ENCODE measurements at regions not wholly inside any gene's neighbourhood (a gene's known extent, or its start where the extent isn't known, plus 50 kb on each side); places are given as distances from the start of the nearest gene placed in this dataset.

DNA sequence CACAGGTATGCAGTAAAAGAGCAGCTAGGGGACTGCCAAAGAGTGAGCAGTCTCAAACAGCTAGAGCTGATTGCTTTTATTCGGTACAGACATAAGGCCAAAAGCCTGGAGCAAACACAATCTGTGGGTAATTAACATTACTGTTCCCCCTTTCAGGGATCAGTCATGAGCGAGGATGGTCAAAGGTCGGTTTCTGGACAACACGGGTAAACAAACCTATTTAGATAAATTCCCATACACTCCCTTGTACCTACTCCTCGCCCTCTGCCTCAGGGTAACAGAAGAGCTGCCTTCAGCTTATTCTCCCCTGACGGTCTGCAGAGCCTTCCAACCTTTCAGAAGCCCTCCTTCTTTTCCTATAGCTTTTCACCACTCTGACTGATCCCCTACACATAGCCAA, 586.0 kb downstream of the SUCLG1 start:
- H3K4me3 ChIP-seq = no peak overlapping the region
- WGBS, 4 donors = 80 to 90% (median 86%) methylated on average over 6 of the region's 6 CpGs
- peaks cover 0 to 6% (median 0%) of the 10 kb centered on the region in 12 donors for H3K9me3 ChIP-seq
- H3K36me3 ChIP-seq = no peaks in the 10 kb centered on the region
- TF ChIP-seq, protein P1, sequence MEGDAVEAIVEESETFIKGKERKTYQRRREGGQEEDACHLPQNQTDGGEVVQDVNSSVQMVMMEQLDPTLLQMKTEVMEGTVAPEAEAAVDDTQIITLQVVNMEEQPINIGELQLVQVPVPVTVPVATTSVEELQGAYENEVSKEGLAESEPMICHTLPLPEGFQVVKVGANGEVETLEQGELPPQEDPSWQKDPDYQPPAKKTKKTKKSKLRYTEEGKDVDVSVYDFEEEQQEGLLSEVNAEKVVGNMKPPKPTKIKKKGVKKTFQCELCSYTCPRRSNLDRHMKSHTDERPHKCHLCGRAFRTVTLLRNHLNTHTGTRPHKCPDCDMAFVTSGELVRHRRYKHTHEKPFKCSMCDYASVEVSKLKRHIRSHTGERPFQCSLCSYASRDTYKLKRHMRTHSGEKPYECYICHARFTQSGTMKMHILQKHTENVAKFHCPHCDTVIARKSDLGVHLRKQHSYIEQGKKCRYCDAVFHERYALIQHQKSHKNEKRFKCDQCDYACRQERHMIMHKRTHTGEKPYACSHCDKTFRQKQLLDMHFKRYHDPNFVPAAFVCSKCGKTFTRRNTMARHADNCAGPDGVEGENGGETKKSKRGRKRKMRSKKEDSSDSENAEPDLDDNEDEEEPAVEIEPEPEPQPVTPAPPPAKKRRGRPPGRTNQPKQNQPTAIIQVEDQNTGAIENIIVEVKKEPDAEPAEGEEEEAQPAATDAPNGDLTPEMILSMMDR (IDR thresholded peaks at IDR 0.05) = no peak
- no peak for TF ChIP-seq POLR2A (IDR thresholded peaks at IDR 0.05)
- no peaks in the 10 kb centered on the region for H3K27me3 ChIP-seq
- ATAC-seq = no peak
- intact Hi-C loops (cut with DNase I) = no loop called here
- H3K27ac ChIP-seq = no peak overlapping the region
- no peaks in the 10 kb centered on the region for H3K4me1 ChIP-seq
- no peak for DNase-seq

- no peak for DNase-seq
- whole genome bisulfite sequencing, 4 donors = 90 to 94% (median 93%) methylated on average over 3 of the region's 3 CpGs
- Histone ChIP-seq H3K27ac (no peak overlapping the region), H3K4me3 (no peak overlapping the region), H3K27me3 (no peaks in the 10 kb centered on the region), H3K36me3 (no peaks in the 10 kb centered on the region), H3K9me3 (no peaks in the 10 kb centered on the region), H3K4me1 (no peaks in the 10 kb centered on the region)
- ATAC-seq = no peak
- no peak for TF ChIP-seq POLR2A (IDR thresholded peaks at IDR 0.05)
- TF ChIP-seq, protein P1 (IDR thresholded peaks at IDR 0.05) = no peak
- intact Hi-C loops (cut with DNase I) = no loop called here
Measured at GRCh38 chr2:83866211-83866610, 592.9 kb downstream of the SUCLG1 start.

GRCh38 chr2:83862600-83862999, 596.5 kb downstream of the SUCLG1 start:
- Histone ChIP-seq H3K36me3 (no peaks in the 10 kb centered on the region), H3K27me3 (no peaks in the 10 kb centered on the region), H3K4me1 (no peaks in the 10 kb centered on the region), H3K9me3 (no peaks in the 10 kb centered on the region), H3K27ac (no peak overlapping the region), H3K4me3 (no peak overlapping the region)
- TF ChIP-seq POLR2A (IDR thresholded peaks at IDR 0.05) = no peak
- TF ChIP-seq, protein P1 (IDR thresholded peaks at IDR 0.05) = no peak
- DNase-seq = no peak
- 77 to 83% (median 80%) methylated on average over 2 of the region's 2 CpGs for WGBS, 4 donors
- no peak for ATAC-seq
- intact Hi-C loops (cut with DNase I) = no loop called here

GRCh38 chr2:83860320-83860719, 598.8 kb downstream of the SUCLG1 start:
- Histone ChIP-seq H3K27ac (no peak overlapping the region), H3K4me1 (no peaks in the 10 kb centered on the region), H3K9me3 (no peaks in the 10 kb centered on the region), H3K4me3 (no peak overlapping the region), H3K27me3 (no peaks in the 10 kb centered on the region), H3K36me3 (no peaks in the 10 kb centered on the region)
- TF ChIP-seq, protein P1 (IDR thresholded peaks at IDR 0.05) = no peak
- TF ChIP-seq POLR2A (IDR thresholded peaks at IDR 0.05) = no peak
- ATAC-seq = no peak
- intact Hi-C loops (cut with DNase I) = no loop called here
- 76 to 81% (median 77%) methylated on average over 7 of the region's 7 CpGs for WGBS, 4 donors
- no peak for DNase-seq

Data from heart left ventricle (tissue), 16 donors.